ENCODE measurements at regions not wholly inside any gene's neighbourhood (a gene's known extent, or its start where the extent isn't known, plus 50 kb on each side); places are given as distances from the start of the nearest gene placed in this dataset.
"Not testable (repeated sequence)": the region's sequence is repeated elsewhere in the genome, so short reads cannot be mapped to it uniquely, and the experiment has no call there.

GRCh38 chr14:98919434-98919833 lies 352.6 kb downstream of the BCL11B start:
- no peak for DNase-seq

- not testable (repeated sequence) for DNase-seq
These were observed 350.7 kb downstream of the BCL11B start for GRCh38 chr14:98921306-98921705.

GRCh38 chr14:98923596-98923995 lies 348.4 kb downstream of the BCL11B start:
- no peak for DNase-seq

GRCh38 chr14:98924046-98924445 lies 348.0 kb downstream of the BCL11B start:
- no peak for DNase-seq

GRCh38 chr14:98925354-98926040 lies 346.5 kb downstream of the BCL11B start:
- no peak for DNase-seq

GRCh38 chr14:98926146-98926545 lies 345.9 kb downstream of the BCL11B start:
- DNase-seq = no peak

- DNase-seq = no peak
These were observed 345.2 kb downstream of the BCL11B start for GRCh38 chr14:98926801-98927200.

- DNase-seq = no peak
These were observed 344.0 kb downstream of the BCL11B start for GRCh38 chr14:98927986-98928385.

- no peak for DNase-seq
These were observed 343.6 kb downstream of the BCL11B start for GRCh38 chr14:98928418-98928817.

- no peak for DNase-seq
These were observed 340.9 kb downstream of the BCL11B start for GRCh38 chr14:98931126-98931525.

- DNase-seq = no peak
These were observed 340.1 kb downstream of the BCL11B start for GRCh38 chr14:98931911-98932310.

GRCh38 chr14:98932431-98933325 lies 339.3 kb downstream of the BCL11B start:
- no peak for DNase-seq

- DNase-seq = not testable (repeated sequence)
These were observed 337.4 kb downstream of the BCL11B start for GRCh38 chr14:98934569-98934968.

- no peak for DNase-seq
These were observed 336.1 kb downstream of the BCL11B start for GRCh38 chr14:98935921-98936320.

- no peak for DNase-seq
These were observed 335.0 kb downstream of the BCL11B start for GRCh38 chr14:98937021-98937420.

- no peak for DNase-seq
These were observed 334.1 kb downstream of the BCL11B start for GRCh38 chr14:98937712-98938505.

GRCh38 chr14:98940693-98941437 lies 331.1 kb downstream of the BCL11B start:
- DNase-seq = no peak

GRCh38 chr14:98941481-98941880 lies 330.5 kb downstream of the BCL11B start:
- DNase-seq = no peak

- DNase-seq = no peak
These were observed 328.1 kb downstream of the BCL11B start for GRCh38 chr14:98943907-98944306.

GRCh38 chr14:98944989-98945388 lies 327.0 kb downstream of the BCL11B start:
- DNase-seq = no peak

GRCh38 chr14:98945611-98946570 lies 326.1 kb downstream of the BCL11B start:
- no peak for DNase-seq
